ENCODE measurements at regions not wholly inside any gene's neighbourhood (a gene's known extent, or its start where the extent isn't known, plus 50 kb on each side); places are given as distances from the start of the nearest gene placed in this dataset.

DNA sequence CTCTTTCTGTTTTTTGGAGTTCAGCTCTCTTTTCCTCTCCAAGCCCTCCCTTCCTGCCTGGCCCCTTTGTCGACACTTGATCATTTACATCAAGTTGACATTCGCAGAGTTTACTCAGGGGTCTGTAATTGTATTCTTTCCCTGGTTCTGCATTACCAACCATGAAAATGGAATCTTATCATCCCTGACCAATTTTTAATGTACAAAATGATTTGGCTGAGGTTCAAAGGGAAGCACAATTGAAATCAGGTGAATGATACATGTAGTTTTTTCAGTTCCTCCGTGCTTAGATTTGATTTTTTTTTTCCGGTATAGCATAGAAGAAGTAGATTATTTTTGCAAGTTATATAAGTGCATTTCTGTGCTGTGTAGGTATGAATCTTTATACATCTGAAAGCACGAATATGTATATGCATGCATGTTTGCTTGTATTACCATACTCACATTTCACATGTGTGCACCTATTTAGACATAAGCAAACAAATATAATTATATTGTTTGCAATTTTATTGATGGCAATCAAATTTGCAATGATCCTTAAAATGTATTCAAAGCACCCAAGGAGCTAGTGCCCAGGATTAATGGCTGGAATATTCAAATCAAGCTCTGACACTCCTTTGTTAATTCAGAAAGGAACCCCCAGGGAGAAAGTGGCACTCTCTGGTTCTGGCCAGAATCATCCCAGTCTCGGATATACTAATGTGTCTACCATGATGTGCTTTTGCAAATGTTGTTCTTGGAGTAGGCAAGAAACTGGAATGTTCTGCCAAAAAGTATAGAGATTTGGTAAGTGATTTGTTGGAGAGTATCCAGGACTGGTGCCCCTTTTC is 189.3 kb downstream of the VRK1 start:
- H3K27ac ChIP-seq (ENCODE audit: poor library complexity, severe bottlenecking): no peak overlapping the region
- TF ChIP-seq, protein P1, sequence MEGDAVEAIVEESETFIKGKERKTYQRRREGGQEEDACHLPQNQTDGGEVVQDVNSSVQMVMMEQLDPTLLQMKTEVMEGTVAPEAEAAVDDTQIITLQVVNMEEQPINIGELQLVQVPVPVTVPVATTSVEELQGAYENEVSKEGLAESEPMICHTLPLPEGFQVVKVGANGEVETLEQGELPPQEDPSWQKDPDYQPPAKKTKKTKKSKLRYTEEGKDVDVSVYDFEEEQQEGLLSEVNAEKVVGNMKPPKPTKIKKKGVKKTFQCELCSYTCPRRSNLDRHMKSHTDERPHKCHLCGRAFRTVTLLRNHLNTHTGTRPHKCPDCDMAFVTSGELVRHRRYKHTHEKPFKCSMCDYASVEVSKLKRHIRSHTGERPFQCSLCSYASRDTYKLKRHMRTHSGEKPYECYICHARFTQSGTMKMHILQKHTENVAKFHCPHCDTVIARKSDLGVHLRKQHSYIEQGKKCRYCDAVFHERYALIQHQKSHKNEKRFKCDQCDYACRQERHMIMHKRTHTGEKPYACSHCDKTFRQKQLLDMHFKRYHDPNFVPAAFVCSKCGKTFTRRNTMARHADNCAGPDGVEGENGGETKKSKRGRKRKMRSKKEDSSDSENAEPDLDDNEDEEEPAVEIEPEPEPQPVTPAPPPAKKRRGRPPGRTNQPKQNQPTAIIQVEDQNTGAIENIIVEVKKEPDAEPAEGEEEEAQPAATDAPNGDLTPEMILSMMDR (IDR thresholded peaks at IDR 0.05; ENCODE audit: poor library complexity, severe bottlenecking): no peak
- H3K4me1 ChIP-seq (ENCODE audit: insufficient read depth, poor library complexity, severe bottlenecking): no peaks in the 10 kb centered on the region
- no peaks in the 10 kb centered on the region for H3K9me3 ChIP-seq (ENCODE audit: severe bottlenecking)
- ATAC-seq (ENCODE audit: low read depth): no peak
- DNase-seq (ENCODE audit: low spot score): no peak
- no peaks in the 10 kb centered on the region for H3K36me3 ChIP-seq (ENCODE audit: low read depth)
- no peaks in the 10 kb centered on the region for H3K27me3 ChIP-seq (ENCODE audit: insufficient read depth, poor library complexity, severe bottlenecking)
- H3K4me3 ChIP-seq (ENCODE audit: severe bottlenecking): no peak overlapping the region

DNA sequence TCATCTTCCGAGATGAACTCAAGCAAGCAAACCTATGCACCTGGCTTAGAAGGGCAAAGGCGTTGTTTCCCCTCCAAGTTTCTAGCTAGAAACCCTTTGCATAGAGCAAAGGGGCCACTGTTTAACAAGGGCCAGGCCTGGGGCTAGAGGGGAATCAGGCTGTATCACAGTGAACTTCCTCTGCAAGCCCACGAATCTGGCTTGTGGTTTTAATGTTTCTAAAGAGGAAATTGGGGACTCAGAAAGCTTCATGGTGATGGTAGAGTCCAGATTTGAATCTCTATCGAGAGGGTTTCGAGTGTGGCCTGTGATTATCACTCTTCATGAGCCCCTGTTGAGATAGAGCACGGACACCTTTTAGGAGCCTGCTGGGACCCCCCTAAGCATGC is 189.9 kb downstream of the VRK1 start:
- ATAC-seq (ENCODE audit: low read depth) (no peak), DNase-seq (ENCODE audit: low spot score) (no peak)
- Histone ChIP-seq H3K4me3 (ENCODE audit: severe bottlenecking) (no peak overlapping the region), H3K9me3 (ENCODE audit: severe bottlenecking) (no peaks in the 10 kb centered on the region), H3K4me1 (ENCODE audit: insufficient read depth, poor library complexity, severe bottlenecking) (no peaks in the 10 kb centered on the region), H3K27ac (ENCODE audit: poor library complexity, severe bottlenecking) (no peak overlapping the region), H3K36me3 (ENCODE audit: low read depth) (no peaks in the 10 kb centered on the region), H3K27me3 (ENCODE audit: insufficient read depth, poor library complexity, severe bottlenecking) (no peaks in the 10 kb centered on the region)
- TF ChIP-seq, protein P1 (IDR thresholded peaks at IDR 0.05; ENCODE audit: poor library complexity, severe bottlenecking): no peak

DNA sequence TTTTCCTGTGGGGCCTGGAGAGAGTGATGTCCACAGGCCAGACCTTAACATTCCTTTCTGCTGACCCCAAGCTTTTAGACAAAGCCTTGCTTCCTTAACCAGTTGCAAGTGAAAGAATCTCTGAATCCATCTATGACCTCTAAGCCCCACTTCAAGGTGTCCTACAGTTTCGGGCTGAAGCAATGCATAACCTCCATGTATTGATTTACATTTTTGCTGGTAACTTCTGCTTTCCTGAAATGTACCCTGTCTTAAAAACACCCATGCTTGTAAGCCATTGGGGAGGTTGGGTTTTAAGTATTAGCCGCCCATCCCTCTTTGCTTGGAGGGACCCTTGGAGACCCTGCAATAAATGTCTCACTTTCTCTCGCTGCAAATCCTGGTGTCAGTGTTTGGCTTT is 190.6 kb downstream of the VRK1 start:
- H3K27ac ChIP-seq (ENCODE audit: poor library complexity, severe bottlenecking): no peak overlapping the region

DNA sequence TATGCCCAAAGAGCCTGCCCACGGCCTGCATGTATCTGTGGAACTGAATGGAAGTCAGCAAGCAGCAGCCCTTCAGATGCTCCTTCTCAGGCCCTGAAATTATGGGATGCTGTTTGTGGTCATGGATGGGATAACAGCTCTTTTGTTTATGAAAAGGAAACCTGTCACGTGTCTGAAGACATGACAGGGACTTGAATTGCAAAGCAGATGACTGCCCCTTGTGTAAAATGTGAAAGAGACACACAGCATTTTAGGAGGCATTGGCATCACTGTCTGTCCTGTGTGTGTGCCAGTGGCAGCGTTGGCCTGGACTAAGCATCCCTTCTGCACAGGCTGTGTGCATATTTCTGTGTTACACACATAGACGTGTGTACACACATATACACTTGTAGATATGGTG is 192.1 kb downstream of the VRK1 start:
- H3K9me3 ChIP-seq (ENCODE audit: severe bottlenecking): no peaks in the 10 kb centered on the region
- H3K27me3 ChIP-seq (ENCODE audit: insufficient read depth, poor library complexity, severe bottlenecking): no peaks in the 10 kb centered on the region
- H3K4me3 ChIP-seq (ENCODE audit: severe bottlenecking): no peak overlapping the region
- ATAC-seq (ENCODE audit: low read depth) (no peak), DNase-seq (ENCODE audit: low spot score) (no peak)
- no peaks in the 10 kb centered on the region for H3K4me1 ChIP-seq (ENCODE audit: insufficient read depth, poor library complexity, severe bottlenecking)
- H3K27ac ChIP-seq (ENCODE audit: poor library complexity, severe bottlenecking): no peak overlapping the region
- TF ChIP-seq, protein P1 (IDR thresholded peaks at IDR 0.05; ENCODE audit: poor library complexity, severe bottlenecking): no peak
- no peaks in the 10 kb centered on the region for H3K36me3 ChIP-seq (ENCODE audit: low read depth)

More for the DNA sequence above, 190.6 kb downstream of the VRK1 start:
- no peaks in the 10 kb centered on the region for H3K36me3 ChIP-seq (ENCODE audit: low read depth)
- no peak for DNase-seq (ENCODE audit: low spot score)
- TF ChIP-seq, protein P1 (IDR thresholded peaks at IDR 0.05; ENCODE audit: poor library complexity, severe bottlenecking): no peak
- no peaks in the 10 kb centered on the region for H3K4me1 ChIP-seq (ENCODE audit: insufficient read depth, poor library complexity, severe bottlenecking)
- no peak overlapping the region for H3K4me3 ChIP-seq (ENCODE audit: severe bottlenecking)
- H3K9me3 ChIP-seq (ENCODE audit: severe bottlenecking): no peaks in the 10 kb centered on the region
- no peaks in the 10 kb centered on the region for H3K27me3 ChIP-seq (ENCODE audit: insufficient read depth, poor library complexity, severe bottlenecking)
- no peak for ATAC-seq (ENCODE audit: low read depth)

DNA sequence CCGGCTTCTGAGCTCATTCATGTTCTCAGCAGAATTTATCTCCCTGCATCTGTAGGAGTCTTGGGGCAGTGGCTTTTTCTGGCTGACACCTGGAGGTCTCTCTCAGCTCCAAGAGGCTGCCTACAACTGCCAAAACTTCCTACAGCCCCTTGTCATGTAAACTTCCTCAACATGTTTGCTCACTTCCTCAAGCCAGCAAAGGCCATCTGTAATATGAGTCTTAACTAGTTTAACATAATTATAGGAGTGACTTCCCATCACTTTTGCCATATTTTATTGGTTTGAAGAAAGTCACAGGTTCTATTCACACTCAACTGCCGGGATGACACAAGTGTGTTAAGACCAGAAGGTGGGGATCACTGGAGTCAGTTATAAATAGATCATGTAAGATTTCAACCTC is 194.0 kb downstream of the VRK1 start:
- DNase-seq (ENCODE audit: low spot score) (no peak), ATAC-seq (ENCODE audit: low read depth) (no peak)
- H3K36me3 ChIP-seq (ENCODE audit: low read depth): no peaks in the 10 kb centered on the region
- TF ChIP-seq, protein P1 (IDR thresholded peaks at IDR 0.05; ENCODE audit: poor library complexity, severe bottlenecking): no peak
- H3K27ac ChIP-seq (ENCODE audit: poor library complexity, severe bottlenecking): no peak overlapping the region
- no peaks in the 10 kb centered on the region for H3K9me3 ChIP-seq (ENCODE audit: severe bottlenecking)
- no peaks in the 10 kb centered on the region for H3K27me3 ChIP-seq (ENCODE audit: insufficient read depth, poor library complexity, severe bottlenecking)
- H3K4me3 ChIP-seq (ENCODE audit: severe bottlenecking): no peak overlapping the region
- no peaks in the 10 kb centered on the region for H3K4me1 ChIP-seq (ENCODE audit: insufficient read depth, poor library complexity, severe bottlenecking)

All from RWPE2 (cell line).